HEK293T (cell line): ENCODE measurements at regions not wholly inside any gene's neighbourhood (a gene's known extent, or its start where the extent isn't known, plus 50 kb on each side); places are given as distances from the start of the nearest gene placed in this dataset.

Experiments
- CTCF ChIA-PET: fragments of 350-600 bp; formaldehyde crosslinking; extraction: SDS; loops from one replicate; lab custom pipeline; 2021; ENCODE audit warnings: antibody characterized with exemption, inconsistent platforms; lab: Yijun Ruan, JAX
- POLR2A ChIA-PET: fragments of 350-600 bp; formaldehyde crosslinking; extraction: SDS; loops from one replicate; lab custom pipeline; 2020; ENCODE audit warnings: antibody characterized with exemption, inconsistent platforms; lab: Yijun Ruan, JAX
- DNase-seq: peaks from one replicate; pipeline ENCODE4 v3.0.0; 2012; ENCODE audit warnings: mixed read lengths; ENCODE audit errors: extremely low spot score
- ARNT ChIP-seq: fragments of 450-650 bp; IDR thresholded peaks from 2 replicates; pipeline ENCODE4 v1.6.1; 2017; ENCODE audit warnings: mild to moderate bottlenecking
- BHLHE40 ChIP-seq: fragments of 450-650 bp; IDR thresholded peaks from 2 replicates; pipeline ENCODE4 v1.6.1; 2016; ENCODE audit warnings: mild to moderate bottlenecking, moderate library complexity, borderline replicate concordance
- CTBP1 ChIP-seq: fragments of 450-650 bp; IDR thresholded peaks from 2 replicates; pipeline ENCODE4 v1.6.1; 2016; ENCODE audit warnings: borderline replicate concordance
- ELF4 ChIP-seq: fragments of 450-650 bp; IDR thresholded peaks from 2 replicates; pipeline ENCODE4 v1.6.1; 2017; ENCODE audit warnings: antibody characterized with exemption
- FOXA1 ChIP-seq: fragments of 450-650 bp; IDR thresholded peaks from 2 replicates; pipeline ENCODE4 v1.6.1; 2016; ENCODE audit warnings: mild to moderate bottlenecking
- FOXK2 ChIP-seq: fragments of 450-650 bp; IDR thresholded peaks from 2 replicates; pipeline ENCODE4 v1.6.1; 2016; ENCODE audit warnings: mild to moderate bottlenecking
- FOXM1 ChIP-seq: fragments of 450-650 bp; IDR thresholded peaks from 2 replicates; pipeline ENCODE4 v1.6.1; 2017; ENCODE audit warnings: mild to moderate bottlenecking, borderline replicate concordance
- HDGF ChIP-seq: fragments of 450-650 bp; IDR thresholded peaks from 2 replicates; pipeline ENCODE4 v1.6.1; 2017; ENCODE audit warnings: antibody characterized with exemption, borderline replicate concordance
- L3MBTL2 ChIP-seq: fragments of 450-650 bp; conservative IDR thresholded peaks from 2 replicates; pipeline ENCODE4 v1.6.1; 2016; ENCODE audit warnings: mild to moderate bottlenecking
- LEF1 ChIP-seq: fragments of 450-650 bp; IDR thresholded peaks from 2 replicates; pipeline ENCODE4 v1.6.1; 2017; ENCODE audit warnings: mild to moderate bottlenecking, borderline replicate concordance
- NFRKB ChIP-seq: fragments of 450-650 bp; IDR thresholded peaks from 2 replicates; pipeline ENCODE4 v1.6.1; 2016; ENCODE audit warnings: mild to moderate bottlenecking, moderate library complexity
- SP1 ChIP-seq: fragments of 450-650 bp; IDR thresholded peaks from 2 replicates; pipeline ENCODE4 v1.6.1; 2017
- SUZ12 ChIP-seq: fragments of 450-650 bp; IDR thresholded peaks from 2 replicates; pipeline ENCODE4 v1.6.1; 2016; ENCODE audit warnings: mild to moderate bottlenecking
- TARDBP ChIP-seq: fragments of 450-650 bp; IDR thresholded peaks from 2 replicates; pipeline ENCODE4 v1.6.1; 2016
- ZNF384 ChIP-seq: fragments of 450-650 bp; IDR thresholded peaks from 2 replicates; pipeline ENCODE4 v1.6.1; 2016
- TF ChIP-seq, protein P1 (sequence below): fragments of 450-650 bp; IDR thresholded peaks from 2 replicates; pipeline ENCODE4 v1.6.1; 2016

DNA sequence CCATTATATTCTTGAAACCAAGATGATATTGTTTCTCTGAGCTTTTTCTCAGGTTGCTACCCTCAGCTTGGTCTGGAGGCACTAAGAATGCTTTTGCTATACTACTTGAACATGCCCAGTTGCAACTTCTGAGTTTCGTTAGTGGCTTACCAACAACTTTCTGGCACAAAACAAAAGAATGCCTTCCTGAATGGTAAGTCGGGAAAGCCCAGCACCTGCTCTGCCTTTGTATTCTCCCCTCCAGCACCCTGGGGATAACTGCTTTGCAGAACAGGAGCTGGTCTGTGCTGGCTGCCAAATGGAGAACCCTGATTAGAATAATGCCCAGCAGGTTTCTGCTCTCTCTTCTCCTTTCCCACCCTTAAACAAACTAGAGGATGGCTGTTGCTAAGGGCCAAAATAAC lies 149.3 kb downstream of the TGFB2 start:
- no peak for DNase-seq
- TF ChIP-seq NFRKB (no peak), HDGF (no peak), BHLHE40 (no peak), SUZ12 (no peak), L3MBTL2 (no peak), ZNF384 (no peak), SP1 (no peak), TARDBP (no peak), LEF1 (no peak), ARNT (no peak), CTBP1 (no peak), FOXK2 (no peak), FOXM1 (no peak)
- TF ChIP-seq, protein P1, sequence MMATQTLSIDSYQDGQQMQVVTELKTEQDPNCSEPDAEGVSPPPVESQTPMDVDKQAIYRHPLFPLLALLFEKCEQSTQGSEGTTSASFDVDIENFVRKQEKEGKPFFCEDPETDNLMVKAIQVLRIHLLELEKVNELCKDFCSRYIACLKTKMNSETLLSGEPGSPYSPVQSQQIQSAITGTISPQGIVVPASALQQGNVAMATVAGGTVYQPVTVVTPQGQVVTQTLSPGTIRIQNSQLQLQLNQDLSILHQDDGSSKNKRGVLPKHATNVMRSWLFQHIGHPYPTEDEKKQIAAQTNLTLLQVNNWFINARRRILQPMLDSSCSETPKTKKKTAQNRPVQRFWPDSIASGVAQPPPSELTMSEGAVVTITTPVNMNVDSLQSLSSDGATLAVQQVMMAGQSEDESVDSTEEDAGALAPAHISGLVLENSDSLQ, result no peak
- ChIA-PET CTCF (no interaction called here), POLR2A (no interaction called here)

DNA sequence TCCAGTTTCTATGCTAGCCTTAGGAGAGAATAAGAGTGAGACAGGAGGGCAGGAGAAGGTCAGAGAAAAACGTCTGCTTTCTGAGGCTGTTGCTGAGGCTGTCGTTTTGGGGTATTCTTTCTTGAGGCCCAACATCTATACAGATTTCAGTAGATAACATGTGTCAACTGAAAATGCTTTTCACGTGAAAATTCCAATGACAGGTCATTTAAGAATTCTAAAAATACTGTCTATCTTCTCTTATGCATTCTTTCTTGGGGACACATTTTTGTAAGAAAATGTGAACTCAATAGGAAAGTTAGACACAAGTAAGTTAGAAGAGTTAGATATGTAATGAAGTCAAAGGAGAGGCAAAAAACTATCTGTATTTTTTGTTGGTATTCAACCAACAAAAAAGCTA lies 150.8 kb downstream of the TGFB2 start:
- POLR2A ChIA-PET, result no interaction called here
- DNase-seq, result no peak
- CTCF ChIA-PET, result no interaction called here
- TF ChIP-seq FOXA1, result no peak
- no peak for TF ChIP-seq BHLHE40
- no peak for TF ChIP-seq L3MBTL2
- no peak for TF ChIP-seq HDGF

DNA sequence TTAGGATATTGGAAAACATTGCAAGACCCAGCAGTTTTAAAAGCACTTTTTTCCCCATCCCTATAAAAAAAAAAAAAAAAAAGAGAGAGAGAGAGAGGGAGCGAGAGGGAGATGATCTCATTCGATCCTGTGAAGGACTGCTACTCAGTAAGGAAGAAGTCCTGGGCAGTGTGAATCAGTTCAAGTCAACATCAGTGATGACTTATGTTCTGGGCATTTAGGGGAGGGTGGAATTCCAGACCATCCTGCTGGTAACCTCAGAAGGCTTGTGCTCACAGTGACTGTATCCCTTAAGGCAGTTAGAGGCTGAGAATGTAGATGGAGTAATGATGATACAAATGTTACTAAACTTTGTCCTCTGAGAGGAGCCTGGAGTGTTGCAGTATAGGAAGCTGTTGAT lies 151.4 kb downstream of the TGFB2 start:
- DNase-seq, result no peak
- ChIA-PET POLR2A (no interaction called here), CTCF (no interaction called here)
- TF ChIP-seq LEF1 (no peak), ZNF384 (peak; percentile 83)

DNA sequence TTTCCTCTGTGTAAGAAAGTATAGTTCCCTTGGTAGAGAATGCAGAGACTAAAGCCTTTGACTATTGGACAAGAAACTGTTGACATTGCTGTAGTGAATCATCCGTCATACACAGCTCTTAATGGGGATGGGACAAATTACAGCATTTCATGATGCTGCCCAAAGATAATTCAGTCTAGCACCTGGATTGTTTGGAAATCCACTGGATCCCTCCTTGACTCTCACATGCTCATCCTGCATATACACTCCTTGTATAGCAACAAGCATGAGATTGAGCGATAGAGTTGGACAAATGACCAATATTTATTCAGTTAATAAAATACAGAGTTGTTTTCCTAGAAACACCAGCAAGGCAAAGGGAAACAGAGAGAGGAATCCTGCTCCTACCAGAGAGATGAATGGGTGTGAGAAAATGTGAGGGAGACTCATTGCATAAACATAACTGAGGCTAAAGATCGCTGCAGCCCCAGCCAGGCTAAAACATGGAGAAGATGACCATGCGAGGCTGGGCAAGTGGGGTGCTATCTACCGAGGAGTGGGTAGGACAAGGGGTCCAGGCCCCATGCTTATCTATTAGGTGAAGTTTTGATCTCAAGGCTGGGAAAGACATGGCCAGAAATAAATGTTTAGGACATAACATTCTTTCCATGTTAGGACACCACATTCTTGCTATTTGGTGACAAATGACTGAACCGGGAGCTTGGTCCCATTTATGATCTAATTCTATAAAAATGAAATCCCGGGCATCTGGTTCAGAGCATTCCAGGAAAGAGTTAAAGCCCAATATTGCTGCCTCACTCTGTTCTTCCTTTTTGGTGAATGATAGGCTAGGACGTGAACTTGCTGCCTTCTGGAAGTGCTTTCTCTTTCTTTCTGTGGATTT lies 153.2 kb downstream of the TGFB2 start:
- DNase-seq, result no peak
- CTCF ChIA-PET, result no interaction called here
- TF ChIP-seq, protein P1, result no peak
- TF ChIP-seq SP1 (no peak), FOXA1 (no peak), SUZ12 (no peak), NFRKB (no peak), FOXK2 (no peak), CTBP1 (no peak)
- POLR2A ChIA-PET, result no interaction called here

DNA sequence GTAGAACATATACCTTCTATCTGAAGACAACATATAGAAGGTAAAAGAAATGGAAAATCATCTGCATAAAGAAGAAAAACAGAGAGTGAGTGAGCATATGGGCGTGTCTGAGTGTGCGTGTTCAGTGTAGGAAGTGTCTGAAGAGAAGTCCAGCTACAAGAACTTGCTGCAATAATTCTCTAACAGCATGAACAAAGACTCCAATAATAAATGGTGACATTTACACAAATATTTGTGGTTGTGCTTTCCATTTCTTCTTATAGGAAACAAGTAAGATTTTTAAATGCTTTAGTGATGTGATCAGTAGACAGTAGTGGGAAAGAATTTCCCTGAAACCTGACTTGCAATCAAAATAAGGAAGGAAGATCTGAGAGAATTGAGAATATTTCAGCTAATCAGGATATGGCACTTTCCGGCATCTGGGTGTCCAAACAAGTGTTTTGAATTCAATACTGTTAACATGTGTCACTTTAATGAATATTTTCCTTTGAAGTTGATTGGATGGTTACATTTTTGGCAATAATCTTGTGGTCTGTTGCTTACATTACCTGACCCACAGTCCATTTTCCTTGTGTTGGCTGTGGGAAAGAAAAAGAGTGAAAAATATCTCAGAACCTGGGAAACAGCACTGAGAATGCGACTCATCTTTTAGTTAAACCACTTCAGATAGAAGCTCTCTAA lies 154.0 kb downstream of the TGFB2 start:
- ChIA-PET CTCF (no interaction called here), POLR2A (no interaction called here)
- no peak for DNase-seq
- no peak for TF ChIP-seq FOXM1

DNA sequence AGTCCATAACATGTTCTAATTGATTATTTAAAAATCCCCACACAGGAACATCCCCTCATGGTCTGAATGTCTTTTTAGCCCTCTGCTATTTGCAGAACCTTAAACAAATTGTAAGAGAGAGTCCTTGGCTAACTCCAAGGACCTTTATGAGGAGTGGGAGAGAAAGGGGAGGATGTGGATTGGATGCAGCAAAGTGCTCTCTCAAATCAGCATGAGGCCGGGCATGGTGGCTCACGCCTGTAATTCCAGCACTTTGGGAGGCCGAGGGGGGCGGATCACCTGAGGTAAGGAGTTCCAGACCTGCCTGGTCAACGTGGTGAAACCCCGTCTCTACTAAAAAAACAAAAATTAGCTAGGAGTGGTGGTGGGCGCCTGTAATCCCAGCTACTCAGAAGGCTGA lies 154.8 kb downstream of the TGFB2 start:
- DNase-seq, result no peak
- ChIA-PET POLR2A (no interaction called here), CTCF (no interaction called here)
- TF ChIP-seq LEF1 (no peak), SUZ12 (no peak), BHLHE40 (no peak), NFRKB (no peak), ELF4 (no peak), CTBP1 (no peak), L3MBTL2 (no peak), HDGF (no peak), ARNT (no peak)
- TF ChIP-seq, protein P1, result no peak

DNA sequence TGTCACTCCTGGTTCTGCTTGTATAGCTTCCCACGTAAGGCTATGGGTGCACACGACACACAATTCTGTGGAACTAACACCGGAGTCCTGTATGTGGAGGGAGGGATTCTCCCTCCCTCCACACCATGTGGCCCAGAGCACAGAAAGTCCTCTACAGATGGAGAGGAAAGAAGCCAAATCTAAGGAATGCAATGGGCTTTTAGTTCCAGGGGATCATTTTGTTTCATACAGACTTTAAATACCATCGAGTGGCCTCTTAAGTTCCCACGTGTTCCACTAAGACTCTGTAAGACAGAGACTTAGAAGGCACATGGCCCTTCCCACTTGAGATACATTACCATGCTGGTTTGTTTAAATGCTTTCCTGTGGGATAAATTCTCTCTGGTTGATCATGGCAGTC lies 156.0 kb downstream of the TGFB2 start:
- no peak for DNase-seq
- POLR2A ChIA-PET, result no interaction called here
- TF ChIP-seq BHLHE40 (no peak), FOXK2 (no peak), ELF4 (no peak), FOXM1 (no peak), ARNT (no peak), HDGF (no peak), SP1 (no peak), SUZ12 (no peak), FOXA1 (no peak), L3MBTL2 (no peak), LEF1 (no peak), NFRKB (no peak), ZNF384 (no peak), TARDBP (no peak), CTBP1 (no peak)
- TF ChIP-seq, protein P1, result no peak
- CTCF ChIA-PET, result no interaction called here
